ENCODE measurements at regions not wholly inside any gene's neighbourhood (a gene's known extent, or its start where the extent isn't known, plus 50 kb on each side); places are given as distances from the start of the nearest gene placed in this dataset.

- DNase-seq (ENCODE audit: low read depth): no peak
Observed at GRCh38 chr3:119091936-119092677, 53.9 kb upstream of the TEX55 start.

- no peak for DNase-seq (ENCODE audit: low read depth)
Observed at GRCh38 chr3:119087799-119088198, 53.2 kb upstream of the IGSF11 start.

GRCh38 chr3:119085070-119085439, 50.4 kb upstream of the IGSF11 start:
- no peak for DNase-seq (ENCODE audit: low read depth)

- peak; percentile 28 for DNase-seq (ENCODE audit: low read depth)
Observed at GRCh38 chr3:119084371-119085069, 49.9 kb upstream of the IGSF11 start.
